ENCODE measurements at regions not wholly inside any gene's neighbourhood (a gene's known extent, or its start where the extent isn't known, plus 50 kb on each side); places are given as distances from the start of the nearest gene placed in this dataset.

GRCh38 chr11:112856591-112856990 is 104.6 kb upstream of the NCAM1 start (continued):
- no peak for TF ChIP-seq RFX5 (IDR thresholded peaks at IDR 0.05; ENCODE audit: borderline replicate concordance, low read depth, low read length)
- TF ChIP-seq TAF1 (IDR thresholded peaks at IDR 0.05; ENCODE audit: low read depth, low read length) = no peak

Data from H1 (cell line).